PC-9 (cell line): ENCODE measurements at regions not wholly inside any gene's neighbourhood (a gene's known extent, or its start where the extent isn't known, plus 50 kb on each side); places are given as distances from the start of the nearest gene placed in this dataset.

ENCODE experiments used
- EZH2 ChIP-seq: fragments of 200-600 bp; sonication (generic); IDR thresholded peaks from 2 replicates; pipeline ENCODE4 v1.8.0; 2017; ENCODE audit warnings: antibody characterized with exemption, low read depth
- TF ChIP-seq, protein P1 (sequence below): fragments of 200-600 bp; sonication (generic); conservative IDR thresholded peaks from 2 replicates; pipeline ENCODE4 v1.6.1; 2017; ENCODE audit warnings: mixed run types, antibody characterized with exemption, mild to moderate bottlenecking, moderate library complexity

DNA sequence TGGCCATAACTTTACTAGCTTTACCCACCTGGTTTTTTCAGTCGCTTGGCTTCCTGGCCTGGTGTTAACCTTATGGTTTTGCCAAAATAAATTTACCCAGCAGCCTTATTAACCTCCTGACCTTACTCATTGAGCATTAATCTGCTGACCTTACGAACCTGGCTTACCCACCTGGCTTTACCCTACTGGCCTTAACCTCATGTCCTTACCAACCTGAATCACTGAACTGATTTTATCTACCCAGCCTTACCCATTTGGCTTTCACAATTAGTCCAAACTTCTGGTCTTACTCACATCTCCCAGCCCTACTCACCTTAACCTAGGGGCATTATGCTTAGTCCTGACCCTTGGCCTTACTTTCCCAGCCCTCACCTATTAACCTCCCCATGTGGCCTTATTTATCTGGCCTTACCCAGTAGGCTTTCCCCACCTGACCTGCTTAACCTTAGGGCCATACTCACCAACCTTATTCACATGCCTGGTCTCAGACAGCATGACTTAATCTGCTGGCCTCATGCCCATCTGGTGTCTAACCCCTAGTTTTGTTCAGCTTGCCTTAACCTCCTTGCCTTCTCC lies 93.4 kb downstream of the IL12A start:
- TF ChIP-seq, protein P1, sequence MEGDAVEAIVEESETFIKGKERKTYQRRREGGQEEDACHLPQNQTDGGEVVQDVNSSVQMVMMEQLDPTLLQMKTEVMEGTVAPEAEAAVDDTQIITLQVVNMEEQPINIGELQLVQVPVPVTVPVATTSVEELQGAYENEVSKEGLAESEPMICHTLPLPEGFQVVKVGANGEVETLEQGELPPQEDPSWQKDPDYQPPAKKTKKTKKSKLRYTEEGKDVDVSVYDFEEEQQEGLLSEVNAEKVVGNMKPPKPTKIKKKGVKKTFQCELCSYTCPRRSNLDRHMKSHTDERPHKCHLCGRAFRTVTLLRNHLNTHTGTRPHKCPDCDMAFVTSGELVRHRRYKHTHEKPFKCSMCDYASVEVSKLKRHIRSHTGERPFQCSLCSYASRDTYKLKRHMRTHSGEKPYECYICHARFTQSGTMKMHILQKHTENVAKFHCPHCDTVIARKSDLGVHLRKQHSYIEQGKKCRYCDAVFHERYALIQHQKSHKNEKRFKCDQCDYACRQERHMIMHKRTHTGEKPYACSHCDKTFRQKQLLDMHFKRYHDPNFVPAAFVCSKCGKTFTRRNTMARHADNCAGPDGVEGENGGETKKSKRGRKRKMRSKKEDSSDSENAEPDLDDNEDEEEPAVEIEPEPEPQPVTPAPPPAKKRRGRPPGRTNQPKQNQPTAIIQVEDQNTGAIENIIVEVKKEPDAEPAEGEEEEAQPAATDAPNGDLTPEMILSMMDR: no peak
- TF ChIP-seq EZH2: no peak
